ENCODE measurements at regions not wholly inside any gene's neighbourhood (a gene's known extent, or its start where the extent isn't known, plus 50 kb on each side); places are given as distances from the start of the nearest gene placed in this dataset.
"Not testable (repeated sequence)": the region's sequence is repeated elsewhere in the genome, so short reads cannot be mapped to it uniquely, and the experiment has no call there.

- DNase-seq: no peak
Observed at GRCh38 chr3:66860771-66861170, 137.3 kb upstream of the KBTBD8 start.

- no peak for DNase-seq
Observed at GRCh38 chr3:66863205-66864111, 134.6 kb upstream of the KBTBD8 start.

- DNase-seq: no peak
Observed at GRCh38 chr3:66884659-66885058, 113.4 kb upstream of the KBTBD8 start.

GRCh38 chr3:66885326-66886000, 112.6 kb upstream of the KBTBD8 start:
- no peak for DNase-seq

GRCh38 chr3:66889750-66890494, 108.2 kb upstream of the KBTBD8 start:
- no peak for DNase-seq

- DNase-seq: no peak
Observed at GRCh38 chr3:66898155-66898554, 100.0 kb upstream of the KBTBD8 start.

- no peak for DNase-seq
Observed at GRCh38 chr3:66904336-66904735, 93.8 kb upstream of the KBTBD8 start.

GRCh38 chr3:66904831-66905493, 93.1 kb upstream of the KBTBD8 start:
- no peak for DNase-seq

GRCh38 chr3:66907136-66907535, 91.0 kb upstream of the KBTBD8 start:
- DNase-seq: no peak

GRCh38 chr3:66910266-66911055, 87.6 kb upstream of the KBTBD8 start:
- no peak for DNase-seq

- DNase-seq: no peak
Observed at GRCh38 chr3:66912306-66912705, 85.8 kb upstream of the KBTBD8 start.

GRCh38 chr3:66922058-66922457, 76.0 kb upstream of the KBTBD8 start:
- DNase-seq: no peak

- DNase-seq: no peak
Observed at GRCh38 chr3:66923969-66924368, 74.1 kb upstream of the KBTBD8 start.

- DNase-seq: no peak
Observed at GRCh38 chr3:66928252-66928651, 69.9 kb upstream of the KBTBD8 start.

- DNase-seq: no peak
Observed at GRCh38 chr3:66931291-66931690, 66.8 kb upstream of the KBTBD8 start.

- DNase-seq: no peak
Observed at GRCh38 chr3:66931699-66932098, 66.4 kb upstream of the KBTBD8 start.

GRCh38 chr3:66933233-66933632, 64.9 kb upstream of the KBTBD8 start:
- no peak for DNase-seq

GRCh38 chr3:66934041-66934440, 64.1 kb upstream of the KBTBD8 start:
- DNase-seq: no peak

GRCh38 chr3:66934725-66935124, 63.4 kb upstream of the KBTBD8 start:
- no peak for DNase-seq

- not testable (repeated sequence) for DNase-seq
Observed at GRCh38 chr3:66937041-66937440, 61.1 kb upstream of the KBTBD8 start.

- peak; percentile 17 for DNase-seq
Observed at GRCh38 chr3:66938338-66938963, 59.7 kb upstream of the KBTBD8 start.

GRCh38 chr3:66948041-66948440, 50.1 kb upstream of the KBTBD8 start:
- DNase-seq: no peak
